NCI-H1436 (cell line): ENCODE measurements at regions not wholly inside any gene's neighbourhood (a gene's known extent, or its start where the extent isn't known, plus 50 kb on each side); places are given as distances from the start of the nearest gene placed in this dataset.
"Not testable (repeated sequence)": the region's sequence is repeated elsewhere in the genome, so short reads cannot be mapped to it uniquely, and the experiment has no call there.

Source experiments
- DNase-seq: peaks from one replicate; lab custom pipeline; 2025; lab: John Stamatoyannopoulos, UW

GRCh38 chr21:16420031-16420724 is 690.4 kb downstream of the USP25 start:
- DNase-seq = peak; percentile 41

GRCh38 chr21:16421007-16421406 is 691.2 kb downstream of the USP25 start:
- no peak for DNase-seq

- DNase-seq = no peak
These were observed 692.2 kb downstream of the USP25 start for GRCh38 chr21:16421965-16422364.

GRCh38 chr21:16422702-16423101 is 692.9 kb downstream of the USP25 start:
- no peak for DNase-seq

GRCh38 chr21:16423921-16424320 is 694.1 kb downstream of the USP25 start:
- DNase-seq = no peak

- no peak for DNase-seq
These were observed 694.6 kb downstream of the USP25 start for GRCh38 chr21:16424331-16424751.

GRCh38 chr21:16425376-16425775 is 695.6 kb downstream of the USP25 start:
- no peak for DNase-seq

GRCh38 chr21:16426936-16427335 is 697.2 kb downstream of the USP25 start:
- DNase-seq = no peak

GRCh38 chr21:16427587-16428087 is 697.9 kb downstream of the USP25 start:
- DNase-seq = no peak

GRCh38 chr21:16437586-16437985 is 707.8 kb downstream of the USP25 start:
- DNase-seq = no peak

- no peak for DNase-seq
These were observed 709.0 kb downstream of the USP25 start for GRCh38 chr21:16438761-16439160.

GRCh38 chr21:16441789-16442188 is 712.0 kb downstream of the USP25 start:
- DNase-seq = no peak

- DNase-seq = no peak
These were observed 724.6 kb downstream of the USP25 start for GRCh38 chr21:16454399-16454798.

- DNase-seq = no peak
These were observed 725.7 kb downstream of the USP25 start for GRCh38 chr21:16455526-16455925.

GRCh38 chr21:16455978-16456377 is 726.2 kb downstream of the USP25 start:
- peak; percentile 19 for DNase-seq

GRCh38 chr21:16457498-16457897 is 727.7 kb downstream of the USP25 start:
- DNase-seq = no peak

GRCh38 chr21:16460936-16461335 is 731.2 kb downstream of the USP25 start:
- DNase-seq = no peak

- DNase-seq = not testable (repeated sequence)
These were observed 734.6 kb downstream of the USP25 start for GRCh38 chr21:16464211-16464889.

- no peak for DNase-seq
These were observed 738.4 kb downstream of the USP25 start for GRCh38 chr21:16468184-16468583.

- no peak for DNase-seq
These were observed 744.2 kb downstream of the USP25 start for GRCh38 chr21:16473988-16474387.

- DNase-seq = no peak
These were observed 746.5 kb downstream of the USP25 start for GRCh38 chr21:16476056-16476825.

- no peak for DNase-seq
These were observed 758.3 kb downstream of the USP25 start for GRCh38 chr21:16488042-16488441.

- no peak for DNase-seq
These were observed 762.6 kb downstream of the USP25 start for GRCh38 chr21:16492356-16492755.
